ENCODE measurements at regions not wholly inside any gene's neighbourhood (a gene's known extent, or its start where the extent isn't known, plus 50 kb on each side); places are given as distances from the start of the nearest gene placed in this dataset.

DNA sequence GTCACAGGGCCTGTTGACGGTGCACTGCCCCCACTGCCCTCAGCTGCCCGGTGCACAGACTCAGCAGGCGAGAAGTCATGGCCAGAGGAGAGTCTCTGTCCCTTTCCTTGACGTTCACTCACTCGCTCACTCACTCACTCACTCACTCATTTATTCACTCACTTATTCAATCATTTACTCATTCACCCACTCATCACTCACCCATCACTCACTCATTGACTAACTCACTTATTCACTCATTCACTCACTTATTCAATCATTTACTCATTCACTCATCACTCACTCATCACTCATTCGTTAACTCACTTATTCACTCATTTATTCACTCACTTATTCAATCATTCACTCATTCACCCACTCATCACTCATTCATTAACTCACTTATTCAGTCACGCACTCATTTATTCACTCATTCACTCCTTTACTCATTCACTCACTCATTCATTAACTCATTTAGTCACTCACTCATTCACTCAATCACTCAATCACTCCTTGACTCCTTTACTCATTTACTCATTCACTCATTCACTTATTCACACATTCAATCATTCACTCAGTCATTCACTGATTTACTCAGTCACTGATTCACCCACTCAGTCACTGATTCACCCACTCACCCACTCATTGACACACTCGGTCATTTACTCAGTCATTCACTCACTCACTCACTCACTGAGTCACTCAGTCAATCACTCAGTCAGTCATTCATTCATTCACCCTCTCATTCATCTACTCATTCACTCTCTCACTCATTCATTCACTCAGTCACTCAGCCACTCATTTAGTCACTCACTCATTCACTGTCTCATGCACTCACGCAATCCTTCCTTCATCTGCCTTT lies 1193.5 kb downstream of the BRD1 start:
- H3K4me3 ChIP-seq (ENCODE audit: low read depth, low read length) = no peak overlapping the region
- TF ChIP-seq, protein P1, sequence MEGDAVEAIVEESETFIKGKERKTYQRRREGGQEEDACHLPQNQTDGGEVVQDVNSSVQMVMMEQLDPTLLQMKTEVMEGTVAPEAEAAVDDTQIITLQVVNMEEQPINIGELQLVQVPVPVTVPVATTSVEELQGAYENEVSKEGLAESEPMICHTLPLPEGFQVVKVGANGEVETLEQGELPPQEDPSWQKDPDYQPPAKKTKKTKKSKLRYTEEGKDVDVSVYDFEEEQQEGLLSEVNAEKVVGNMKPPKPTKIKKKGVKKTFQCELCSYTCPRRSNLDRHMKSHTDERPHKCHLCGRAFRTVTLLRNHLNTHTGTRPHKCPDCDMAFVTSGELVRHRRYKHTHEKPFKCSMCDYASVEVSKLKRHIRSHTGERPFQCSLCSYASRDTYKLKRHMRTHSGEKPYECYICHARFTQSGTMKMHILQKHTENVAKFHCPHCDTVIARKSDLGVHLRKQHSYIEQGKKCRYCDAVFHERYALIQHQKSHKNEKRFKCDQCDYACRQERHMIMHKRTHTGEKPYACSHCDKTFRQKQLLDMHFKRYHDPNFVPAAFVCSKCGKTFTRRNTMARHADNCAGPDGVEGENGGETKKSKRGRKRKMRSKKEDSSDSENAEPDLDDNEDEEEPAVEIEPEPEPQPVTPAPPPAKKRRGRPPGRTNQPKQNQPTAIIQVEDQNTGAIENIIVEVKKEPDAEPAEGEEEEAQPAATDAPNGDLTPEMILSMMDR (IDR thresholded peaks at IDR 0.05; ENCODE audit: low read depth, low read length, missing control alignments) = no peak
- DNase-seq (ENCODE audit: low read depth) = no peak

DNA sequence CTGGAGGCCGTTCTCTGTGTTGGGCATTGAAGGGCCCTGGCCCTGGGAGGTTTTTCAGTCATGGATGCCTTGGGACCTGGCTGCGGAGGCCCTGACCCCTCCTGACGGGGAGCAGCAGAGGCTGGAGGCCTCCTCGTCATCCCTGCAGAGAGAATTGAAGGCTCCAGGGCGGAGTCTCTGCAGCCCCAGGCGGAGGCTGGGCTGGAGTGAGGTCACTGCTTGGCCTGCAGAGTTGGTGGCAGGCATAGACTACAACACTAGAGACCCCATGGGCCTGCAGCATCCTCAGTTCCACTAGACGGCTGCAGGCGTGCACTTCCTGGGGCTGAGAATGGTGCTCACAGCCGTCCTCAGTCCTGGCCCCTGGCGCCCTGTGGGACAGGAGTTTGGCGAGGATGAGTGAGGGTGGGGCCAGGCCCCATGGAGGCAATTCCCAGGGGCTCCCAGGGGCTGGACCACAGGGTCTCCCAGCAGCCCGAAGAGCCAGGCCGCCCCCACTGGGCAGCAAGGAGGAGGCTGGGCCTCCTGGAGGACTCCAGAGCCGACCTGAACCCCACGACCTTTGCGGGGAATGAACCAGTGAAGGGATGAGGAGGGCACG lies 1194.9 kb downstream of the BRD1 start:
- H3K4me3 ChIP-seq (ENCODE audit: low read depth, low read length) = no peak overlapping the region
- DNase-seq (ENCODE audit: low read depth) = no peak
- TF ChIP-seq, protein P1 (IDR thresholded peaks at IDR 0.05; ENCODE audit: low read depth, low read length, missing control alignments) = no peak

DNA sequence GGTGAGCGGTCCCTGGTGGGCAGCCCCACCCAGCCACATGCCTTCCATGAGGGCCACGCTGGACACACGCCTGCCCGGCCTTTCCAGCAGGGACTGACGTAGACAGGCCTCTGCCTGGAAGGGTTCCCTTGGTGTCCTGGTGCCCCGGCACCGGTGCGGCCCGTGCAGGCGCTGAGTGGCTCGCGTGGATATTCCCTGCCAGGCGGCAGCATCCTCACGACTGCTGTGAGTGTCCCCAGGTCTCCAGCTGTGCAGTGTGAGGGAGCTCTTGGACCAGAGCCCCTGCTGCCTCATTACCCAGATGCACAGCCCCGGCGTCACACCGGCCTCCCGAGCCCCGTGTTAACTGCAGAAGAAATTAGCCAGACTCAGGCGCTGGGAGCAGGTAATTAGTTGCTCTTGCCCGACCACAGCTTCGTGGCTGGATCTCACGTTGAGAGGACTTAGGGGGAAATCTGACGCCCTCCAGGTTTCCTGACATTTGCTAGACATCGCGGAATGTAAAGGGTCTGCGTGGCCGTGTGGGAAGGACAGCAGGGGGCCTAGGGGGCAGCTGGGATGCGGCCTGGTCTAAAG lies 1196.3 kb downstream of the BRD1 start:
- H3K4me3 ChIP-seq (ENCODE audit: low read depth, low read length) = no peak overlapping the region
- no peak for DNase-seq (ENCODE audit: low read depth)
- TF ChIP-seq, protein P1 (IDR thresholded peaks at IDR 0.05; ENCODE audit: low read depth, low read length, missing control alignments) = no peak

DNA sequence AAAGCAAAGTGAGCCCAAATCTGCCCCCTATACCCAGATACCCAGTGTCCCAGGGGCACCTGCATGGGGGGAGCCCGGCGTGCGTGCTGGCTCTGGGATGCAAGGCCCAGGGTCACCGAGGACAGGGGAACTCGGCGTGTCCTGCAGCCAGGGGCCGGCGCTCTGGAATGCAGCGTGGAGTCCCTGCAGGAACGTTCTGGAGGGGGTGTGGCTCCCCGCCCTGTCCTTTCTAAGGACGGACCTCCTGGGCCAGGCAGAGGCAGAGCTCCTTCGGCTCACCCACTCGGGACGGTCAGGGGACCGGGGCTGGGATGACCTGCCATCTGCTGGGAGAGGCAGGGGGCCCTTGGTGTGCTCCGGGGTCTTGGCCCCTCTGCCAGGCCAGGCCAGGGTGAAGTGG lies 1196.8 kb downstream of the BRD1 start:
- TF ChIP-seq, protein P1 (IDR thresholded peaks at IDR 0.05; ENCODE audit: low read depth, low read length, missing control alignments) = no peak
- no peak for DNase-seq (ENCODE audit: low read depth)
- H3K4me3 ChIP-seq (ENCODE audit: low read depth, low read length) = no peak overlapping the region

DNA sequence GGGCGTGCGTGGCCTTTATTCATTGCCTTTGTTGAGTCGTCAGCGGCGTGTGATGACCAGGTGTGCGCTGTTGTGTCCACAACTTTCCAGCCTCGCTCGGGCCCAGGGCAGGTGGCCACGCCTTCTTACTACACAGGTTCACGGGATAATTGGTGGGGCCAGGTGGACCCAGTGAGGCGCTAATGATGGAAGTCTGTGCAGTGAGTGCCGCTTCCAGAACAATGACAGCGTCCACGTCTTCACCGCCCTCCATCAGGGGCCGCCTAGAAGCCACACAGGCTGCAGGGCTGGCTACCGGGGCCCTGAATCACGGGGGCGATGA lies 1197.3 kb downstream of the BRD1 start:
- no peak for DNase-seq (ENCODE audit: low read depth)
- TF ChIP-seq, protein P1 (IDR thresholded peaks at IDR 0.05; ENCODE audit: low read depth, low read length, missing control alignments) = no peak
- no peak overlapping the region for H3K4me3 ChIP-seq (ENCODE audit: low read depth, low read length)

DNA sequence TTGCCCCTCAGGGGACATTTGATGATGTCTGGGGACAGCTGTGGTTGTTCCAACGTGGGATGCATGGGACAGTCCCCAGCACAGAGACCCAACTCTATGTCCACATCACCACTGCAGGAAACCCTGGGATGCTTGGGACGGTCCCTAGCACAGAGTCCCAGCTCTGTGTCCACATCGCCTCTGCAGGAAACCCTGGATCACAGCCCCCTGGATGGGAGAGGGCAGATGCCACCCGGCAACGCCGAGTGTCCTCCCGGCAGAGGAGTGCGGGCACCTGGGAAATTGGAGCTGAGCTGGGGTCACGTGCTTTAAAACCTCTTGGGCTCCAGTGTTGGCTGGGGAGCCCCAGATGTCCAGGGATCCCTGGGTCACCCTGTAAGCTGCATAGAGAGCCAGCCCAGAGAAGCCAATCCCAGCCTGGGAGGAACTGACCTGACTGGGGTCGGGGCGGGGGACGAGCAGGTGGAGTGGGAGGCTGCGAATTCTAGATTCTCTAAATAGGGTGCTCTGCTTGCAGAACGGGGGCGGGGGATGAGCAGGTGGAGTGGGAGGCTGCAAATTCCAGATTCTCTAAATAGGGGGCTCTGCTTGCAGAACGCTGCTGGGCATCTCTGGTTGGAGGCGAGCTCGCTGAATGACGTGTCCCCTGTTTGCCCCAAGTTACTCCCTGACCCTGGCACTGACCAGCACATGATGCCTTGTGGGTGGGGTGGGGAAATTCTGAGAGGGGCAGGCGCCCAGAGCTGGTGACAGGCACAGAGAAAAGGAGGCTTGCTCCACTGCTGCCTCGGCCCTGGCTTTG lies 1197.8 kb downstream of the BRD1 start:
- TF ChIP-seq, protein P1 (IDR thresholded peaks at IDR 0.05; ENCODE audit: low read depth, low read length, missing control alignments) = no peak
- DNase-seq (ENCODE audit: low read depth) = no peak
- no peak overlapping the region for H3K4me3 ChIP-seq (ENCODE audit: low read depth, low read length)
